Non-pigmented ciliary epithelial cell (primary cell): ENCODE measurements at regions not wholly inside any gene's neighbourhood (a gene's known extent, or its start where the extent isn't known, plus 50 kb on each side); places are given as distances from the start of the nearest gene placed in this dataset.

Source experiments
- DNase-seq: peaks from one replicate; pipeline ENCODE4 v3.0.0-alpha.2; 2010; ENCODE audit warnings: low read depth

- DNase-seq: no peak
Observed at GRCh38 chr7:136254148-136254547, 277.0 kb upstream of the MTPN start.

GRCh38 chr7:136251826-136252225, 274.7 kb upstream of the MTPN start:
- DNase-seq: no peak

- DNase-seq: no peak
Observed at GRCh38 chr7:136247211-136247610, 270.1 kb upstream of the MTPN start.

- no peak for DNase-seq
Observed at GRCh38 chr7:136245327-136246004, 268.3 kb upstream of the MTPN start.

- DNase-seq: no peak
Observed at GRCh38 chr7:136234040-136234439, 256.9 kb upstream of the MTPN start.

GRCh38 chr7:136230210-136230609, 253.1 kb upstream of the MTPN start:
- no peak for DNase-seq

GRCh38 chr7:136229790-136230189, 252.6 kb upstream of the MTPN start:
- no peak for DNase-seq

GRCh38 chr7:136228171-136228570, 251.0 kb upstream of the MTPN start:
- no peak for DNase-seq

GRCh38 chr7:136214356-136214755, 237.2 kb upstream of the MTPN start:
- no peak for DNase-seq

GRCh38 chr7:136213012-136213411, 235.9 kb upstream of the MTPN start:
- no peak for DNase-seq

GRCh38 chr7:136210664-136211063, 233.5 kb upstream of the MTPN start:
- no peak for DNase-seq

- no peak for DNase-seq
Observed at GRCh38 chr7:136210079-136210478, 232.9 kb upstream of the MTPN start.

- DNase-seq: no peak
Observed at GRCh38 chr7:136205956-136206355, 228.8 kb upstream of the MTPN start.

- no peak for DNase-seq
Observed at GRCh38 chr7:136198168-136198567, 221.0 kb upstream of the MTPN start.

- DNase-seq: no peak
Observed at GRCh38 chr7:136194878-136195277, 217.7 kb upstream of the MTPN start.

- DNase-seq: no peak
Observed at GRCh38 chr7:136193940-136194339, 216.8 kb upstream of the MTPN start.

- no peak for DNase-seq
Observed at GRCh38 chr7:136189506-136189998, 212.4 kb upstream of the MTPN start.

- DNase-seq: no peak
Observed at GRCh38 chr7:136186281-136186680, 209.1 kb upstream of the MTPN start.

GRCh38 chr7:136184719-136185118, 207.6 kb upstream of the MTPN start:
- DNase-seq: no peak

GRCh38 chr7:136183981-136184380, 206.8 kb upstream of the MTPN start:
- no peak for DNase-seq

- DNase-seq: no peak
Observed at GRCh38 chr7:136180984-136181383, 203.8 kb upstream of the MTPN start.

GRCh38 chr7:136179851-136180721, 202.9 kb upstream of the MTPN start:
- DNase-seq: no peak

GRCh38 chr7:136179154-136179553, 202.0 kb upstream of the MTPN start:
- DNase-seq: no peak
